KMS-11 (cell line): ENCODE measurements at regions not wholly inside any gene's neighbourhood (a gene's known extent, or its start where the extent isn't known, plus 50 kb on each side); places are given as distances from the start of the nearest gene placed in this dataset.

ENCODE experiments used
- H2AFZ ChIP-seq: fragments of 200-600 bp; sonication (generic); 2 replicates; pipeline ENCODE4 v1.6.1; 2016; ENCODE audit warnings: antibody characterized with exemption, mixed run types, low read depth
- H3K27ac ChIP-seq: fragments of 200-600 bp; sonication (generic); 2 replicates; pipeline ENCODE4 v1.6.1; 2016; ENCODE audit warnings: mild to moderate bottlenecking, mixed run types
- H3K27me3 ChIP-seq: fragments of 200-600 bp; sonication (generic); 2 replicates; pipeline ENCODE4 v1.6.1; 2017; ENCODE audit warnings: mild to moderate bottlenecking, low read depth, mixed run types, moderate library complexity; ENCODE audit not compliant: insufficient read depth
- H3K36me3 ChIP-seq: fragments of 200-600 bp; sonication (generic); 2 replicates; pipeline ENCODE4 v1.6.1; 2017; ENCODE audit warnings: mild to moderate bottlenecking, mixed run types; ENCODE audit not compliant: insufficient read depth
- H3K4me1 ChIP-seq: fragments of 200-600 bp; sonication (generic); 2 replicates; pipeline ENCODE4 v1.6.1; 2016; ENCODE audit warnings: mild to moderate bottlenecking, low read depth, mixed run types; ENCODE audit not compliant: poor library complexity, severe bottlenecking
- H3K4me2 ChIP-seq: fragments of 200-600 bp; sonication (generic); 2 replicates; pipeline ENCODE4 v1.7.0; 2016; ENCODE audit warnings: mild to moderate bottlenecking, mixed run types
- H3K4me3 ChIP-seq: fragments of 200-600 bp; sonication (generic); IDR thresholded peaks from 2 replicates; pipeline ENCODE4 v1.6.1; 2017; ENCODE audit warnings: low read depth, low read length, mixed read lengths; ENCODE audit not compliant: insufficient read depth
- H3K79me2 ChIP-seq: fragments of 200-600 bp; sonication (generic); 2 replicates; pipeline ENCODE4 v1.6.1; 2016; ENCODE audit warnings: low read depth, mixed run types; ENCODE audit not compliant: insufficient read depth
- H3K9ac ChIP-seq: fragments of 200-600 bp; sonication (generic); 2 replicates; pipeline ENCODE4 v1.6.1; 2016; ENCODE audit warnings: mild to moderate bottlenecking, mixed run types
- H4K20me1 ChIP-seq: fragments of 200-600 bp; sonication (generic); 2 replicates; pipeline ENCODE4 v1.6.1; 2016; ENCODE audit warnings: mild to moderate bottlenecking, mixed run types; ENCODE audit not compliant: insufficient read depth
- TF ChIP-seq, protein P1 (sequence below): fragments of 200-600 bp; sonication (generic); conservative IDR thresholded peaks from 2 replicates; pipeline ENCODE4 v1.6.1; 2017; ENCODE audit warnings: low read depth, mild to moderate bottlenecking, antibody characterized with exemption, low read length, moderate library complexity, mixed read lengths

DNA sequence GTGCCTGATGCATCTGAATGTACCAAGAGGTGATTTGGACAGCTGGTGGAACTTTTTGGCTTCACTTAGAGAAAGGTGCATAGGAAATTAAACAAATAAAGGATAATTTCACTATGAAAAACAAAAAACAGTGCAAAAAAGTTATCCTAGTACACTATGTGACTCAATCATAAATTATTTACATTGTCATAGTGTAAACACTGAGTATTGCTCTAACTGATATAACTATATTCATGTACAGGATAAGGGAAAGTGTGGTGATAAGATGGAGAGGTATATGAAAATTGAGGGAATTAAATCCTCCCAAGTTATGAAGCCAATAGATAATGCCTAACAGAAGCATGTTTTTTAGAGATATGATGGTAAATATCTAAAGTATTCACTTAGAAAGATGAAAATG, 50.2 kb upstream of the CPNE4 start:
- H3K27ac ChIP-seq = no peak overlapping the region
- no peak overlapping the region for H2AFZ ChIP-seq
- TF ChIP-seq, protein P1, sequence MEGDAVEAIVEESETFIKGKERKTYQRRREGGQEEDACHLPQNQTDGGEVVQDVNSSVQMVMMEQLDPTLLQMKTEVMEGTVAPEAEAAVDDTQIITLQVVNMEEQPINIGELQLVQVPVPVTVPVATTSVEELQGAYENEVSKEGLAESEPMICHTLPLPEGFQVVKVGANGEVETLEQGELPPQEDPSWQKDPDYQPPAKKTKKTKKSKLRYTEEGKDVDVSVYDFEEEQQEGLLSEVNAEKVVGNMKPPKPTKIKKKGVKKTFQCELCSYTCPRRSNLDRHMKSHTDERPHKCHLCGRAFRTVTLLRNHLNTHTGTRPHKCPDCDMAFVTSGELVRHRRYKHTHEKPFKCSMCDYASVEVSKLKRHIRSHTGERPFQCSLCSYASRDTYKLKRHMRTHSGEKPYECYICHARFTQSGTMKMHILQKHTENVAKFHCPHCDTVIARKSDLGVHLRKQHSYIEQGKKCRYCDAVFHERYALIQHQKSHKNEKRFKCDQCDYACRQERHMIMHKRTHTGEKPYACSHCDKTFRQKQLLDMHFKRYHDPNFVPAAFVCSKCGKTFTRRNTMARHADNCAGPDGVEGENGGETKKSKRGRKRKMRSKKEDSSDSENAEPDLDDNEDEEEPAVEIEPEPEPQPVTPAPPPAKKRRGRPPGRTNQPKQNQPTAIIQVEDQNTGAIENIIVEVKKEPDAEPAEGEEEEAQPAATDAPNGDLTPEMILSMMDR = no peak
- no peaks in the 10 kb centered on the region for H4K20me1 ChIP-seq
- no peak overlapping the region for H3K4me3 ChIP-seq
- H3K9ac ChIP-seq = no peak overlapping the region
- no peaks in the 10 kb centered on the region for H3K79me2 ChIP-seq
- no peak overlapping the region for H3K4me2 ChIP-seq
- H3K4me1 ChIP-seq = no peaks in the 10 kb centered on the region
- H3K27me3 ChIP-seq = no peaks in the 10 kb centered on the region
- no peaks in the 10 kb centered on the region for H3K36me3 ChIP-seq

- H3K4me2 ChIP-seq = no peak overlapping the region
- TF ChIP-seq, protein P1 = no peak
These were observed 52.5 kb upstream of the CPNE4 start for GRCh38 chr3:132087356-132087755.

GRCh38 chr3:132088291-132088690, 53.5 kb upstream of the CPNE4 start:
- no peaks in the 10 kb centered on the region for H3K36me3 ChIP-seq
- H3K4me1 ChIP-seq = no peaks in the 10 kb centered on the region
- H3K27ac ChIP-seq = no peak overlapping the region
- H3K79me2 ChIP-seq = no peaks in the 10 kb centered on the region
- H3K4me2 ChIP-seq = no peak overlapping the region
- no peak overlapping the region for H3K4me3 ChIP-seq
- H2AFZ ChIP-seq = no peak overlapping the region
- no peaks in the 10 kb centered on the region for H3K27me3 ChIP-seq
- TF ChIP-seq, protein P1 = no peak
- no peak overlapping the region for H3K9ac ChIP-seq
- H4K20me1 ChIP-seq = no peaks in the 10 kb centered on the region

More at GRCh38 chr3:132087356-132087755, 52.5 kb upstream of the CPNE4 start:
- Histone ChIP-seq H3K9ac (no peak overlapping the region), H3K79me2 (no peaks in the 10 kb centered on the region), H2AFZ (no peak overlapping the region), H4K20me1 (no peaks in the 10 kb centered on the region), H3K27ac (no peak overlapping the region), H3K4me1 (no peaks in the 10 kb centered on the region), H3K36me3 (no peaks in the 10 kb centered on the region), H3K4me3 (no peak overlapping the region), H3K27me3 (no peaks in the 10 kb centered on the region)

- no peaks in the 10 kb centered on the region for H3K36me3 ChIP-seq
- H3K79me2 ChIP-seq = no peaks in the 10 kb centered on the region
- no peak overlapping the region for H3K9ac ChIP-seq
- H4K20me1 ChIP-seq = no peaks in the 10 kb centered on the region
- no peak overlapping the region for H3K4me3 ChIP-seq
- H3K4me1 ChIP-seq = no peaks in the 10 kb centered on the region
- TF ChIP-seq, protein P1 = no peak
- H3K27ac ChIP-seq = no peak overlapping the region
- H3K4me2 ChIP-seq = no peak overlapping the region
- no peak overlapping the region for H2AFZ ChIP-seq
- H3K27me3 ChIP-seq = no peaks in the 10 kb centered on the region
These were observed 56.1 kb upstream of the CPNE4 start for GRCh38 chr3:132090921-132091320.

DNA sequence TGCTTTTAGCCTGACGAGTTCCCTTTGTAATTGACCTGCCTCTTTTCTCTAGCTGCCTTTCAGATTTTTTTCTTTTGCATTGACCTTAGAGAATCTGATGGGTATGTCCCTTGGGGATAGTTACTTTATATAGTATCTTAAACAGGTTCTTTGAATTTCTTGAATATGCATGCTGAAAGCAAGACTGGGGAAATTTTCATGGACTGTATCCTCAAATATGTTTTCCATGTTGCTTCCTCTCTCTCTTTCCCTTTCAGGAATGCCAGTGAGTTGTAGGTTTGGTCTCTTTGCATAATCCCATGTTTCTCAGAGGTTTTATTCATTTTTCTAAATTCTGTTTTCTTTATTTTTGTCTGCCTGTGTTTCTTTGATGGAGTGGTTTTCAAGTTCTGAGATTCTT, 81.8 kb upstream of the CPNE4 start:
- Histone ChIP-seq H3K9ac (no peak overlapping the region), H3K4me3 (no peak overlapping the region), H2AFZ (no peak overlapping the region), H3K27me3 (no peaks in the 10 kb centered on the region), H3K4me2 (no peak overlapping the region), H3K4me1 (no peaks in the 10 kb centered on the region), H3K27ac (no peak overlapping the region), H3K79me2 (no peaks in the 10 kb centered on the region), H4K20me1 (no peaks in the 10 kb centered on the region), H3K36me3 (no peaks in the 10 kb centered on the region)
- TF ChIP-seq, protein P1 = no peak
